ENCODE measurements at regions not wholly inside any gene's neighbourhood (a gene's known extent, or its start where the extent isn't known, plus 50 kb on each side); places are given as distances from the start of the nearest gene placed in this dataset.
"Not testable (repeated sequence)": the region's sequence is repeated elsewhere in the genome, so short reads cannot be mapped to it uniquely, and the experiment has no call there.

GRCh38 chr2:207216457-207216856, 50.7 kb upstream of the KLF7 start:
- DNase-seq = no peak

- DNase-seq = no peak
Measured at GRCh38 chr2:207217442-207217841, 51.7 kb upstream of the KLF7 start.

GRCh38 chr2:207219081-207219630, 53.4 kb upstream of the KLF7 start:
- no peak for DNase-seq

- DNase-seq = no peak
Measured at GRCh38 chr2:207219676-207220501, 54.1 kb upstream of the KLF7 start.

GRCh38 chr2:207221731-207222130, 56.0 kb upstream of the KLF7 start:
- DNase-seq = no peak

- no peak for DNase-seq
Measured at GRCh38 chr2:207223051-207223450, 57.3 kb upstream of the KLF7 start.

GRCh38 chr2:207224381-207224780, 58.6 kb upstream of the KLF7 start:
- no peak for DNase-seq

GRCh38 chr2:207224791-207225482, 59.2 kb upstream of the KLF7 start:
- no peak for DNase-seq

GRCh38 chr2:207225773-207226172, 60.0 kb upstream of the KLF7 start:
- DNase-seq = no peak

- DNase-seq = no peak
Measured at GRCh38 chr2:207226243-207226642, 60.5 kb upstream of the KLF7 start.

- DNase-seq = no peak
Measured at GRCh38 chr2:207226671-207227061, 60.9 kb upstream of the KLF7 start.

- DNase-seq = no peak
Measured at GRCh38 chr2:207227062-207227748, 61.5 kb upstream of the KLF7 start.

- DNase-seq = no peak
Measured at GRCh38 chr2:207227749-207228145, 62.0 kb upstream of the KLF7 start.

GRCh38 chr2:207228402-207228801, 62.7 kb upstream of the KLF7 start:
- no peak for DNase-seq

- no peak for DNase-seq
Measured at GRCh38 chr2:207229161-207229560, 63.4 kb upstream of the KLF7 start.

- DNase-seq = no peak
Measured at GRCh38 chr2:207230261-207231105, 64.7 kb upstream of the KLF7 start.

GRCh38 chr2:207231106-207231865, 65.5 kb upstream of the KLF7 start:
- DNase-seq = no peak

- no peak for DNase-seq
Measured at GRCh38 chr2:207231967-207232366, 66.2 kb upstream of the KLF7 start.

GRCh38 chr2:207233141-207233540, 67.4 kb upstream of the KLF7 start:
- DNase-seq = not testable (repeated sequence)

GRCh38 chr2:207233731-207234130, 68.0 kb upstream of the KLF7 start:
- DNase-seq = no peak

GRCh38 chr2:207235621-207236020, 69.9 kb upstream of the KLF7 start:
- no peak for DNase-seq
